HepG2 (cell line): ENCODE measurements at regions not wholly inside any gene's neighbourhood (a gene's known extent, or its start where the extent isn't known, plus 50 kb on each side); places are given as distances from the start of the nearest gene placed in this dataset.

Experiments used
- PREB ChIP-seq: sonication (generic); formaldehyde crosslinking; IDR thresholded peaks from 2 replicates; pipeline ENCODE4 v1.4.0; 2020; ENCODE audit warnings: missing genetic modification reagents
- ZNF318 ChIP-seq: sonication (generic); formaldehyde crosslinking; IDR thresholded peaks from 2 replicates; pipeline ENCODE4 v1.4.0; 2020; ENCODE audit warnings: mild to moderate bottlenecking, missing genetic modification reagents
- ZNF550 ChIP-seq: sonication (generic); formaldehyde crosslinking; IDR thresholded peaks from 2 replicates; pipeline ENCODE4 v1.4.0; 2020; ENCODE audit warnings: mild to moderate bottlenecking, missing genetic modification reagents, borderline replicate concordance
- TF ChIP-seq, protein P1 (sequence below): IDR thresholded peaks from 2 replicates; pipeline ENCODE4 v1.6.1; 2012; ENCODE audit warnings: inconsistent platforms

GRCh38 chr5:179484761-179485160, 65.6 kb upstream of the RUFY1 start:
- TF ChIP-seq ZNF318 (CRISPR knock-in tag), result no peak
- TF ChIP-seq PREB (CRISPR knock-in tag), result no peak
- TF ChIP-seq, protein P1, sequence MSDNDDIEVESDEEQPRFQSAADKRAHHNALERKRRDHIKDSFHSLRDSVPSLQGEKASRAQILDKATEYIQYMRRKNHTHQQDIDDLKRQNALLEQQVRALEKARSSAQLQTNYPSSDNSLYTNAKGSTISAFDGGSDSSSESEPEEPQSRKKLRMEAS, result no peak
- TF ChIP-seq ZNF550, result no peak
